ENCODE measurements at regions not wholly inside any gene's neighbourhood (a gene's known extent, or its start where the extent isn't known, plus 50 kb on each side); places are given as distances from the start of the nearest gene placed in this dataset.

GRCh38 chr5:56540266-56540665 is 275.1 kb upstream of the MAP3K1 start:
- DNase-seq: no peak

GRCh38 chr5:56538580-56538979 is 276.8 kb upstream of the MAP3K1 start:
- DNase-seq: no peak

- peak; percentile 33 for DNase-seq
These were observed 280.0 kb upstream of the MAP3K1 start for GRCh38 chr5:56535347-56535746.

- peak; percentile 72 for DNase-seq
These were observed 281.1 kb upstream of the MAP3K1 start for GRCh38 chr5:56534102-56534829.

GRCh38 chr5:56532466-56532865 is 282.9 kb upstream of the MAP3K1 start:
- DNase-seq: no peak

- DNase-seq: no peak
These were observed 284.7 kb upstream of the MAP3K1 start for GRCh38 chr5:56530626-56531138.

- DNase-seq: no peak
These were observed 285.5 kb upstream of the MAP3K1 start for GRCh38 chr5:56529666-56530430.

GRCh38 chr5:56527174-56527573 is 288.2 kb upstream of the MAP3K1 start:
- no peak for DNase-seq

GRCh38 chr5:56525113-56525512 is 290.2 kb upstream of the MAP3K1 start:
- peak; percentile 18 for DNase-seq

GRCh38 chr5:56523790-56524575 is 290.9 kb upstream of the ANKRD55 start:
- peak; percentile 39 for DNase-seq

GRCh38 chr5:56522960-56523359 is 289.8 kb upstream of the ANKRD55 start:
- DNase-seq: peak; percentile 47

GRCh38 chr5:56522169-56522568 is 289.0 kb upstream of the ANKRD55 start:
- DNase-seq: no peak

- no peak for DNase-seq
These were observed 288.0 kb upstream of the ANKRD55 start for GRCh38 chr5:56520986-56521730.

GRCh38 chr5:56518820-56519219 is 285.7 kb upstream of the ANKRD55 start:
- no peak for DNase-seq

- no peak for DNase-seq
These were observed 283.9 kb upstream of the ANKRD55 start for GRCh38 chr5:56517011-56517416.

- DNase-seq: no peak
These were observed 283.3 kb upstream of the ANKRD55 start for GRCh38 chr5:56516441-56516840.

GRCh38 chr5:56516035-56516434 is 282.9 kb upstream of the ANKRD55 start:
- DNase-seq: no peak

- no peak for DNase-seq
These were observed 281.9 kb upstream of the ANKRD55 start for GRCh38 chr5:56515011-56515410.

- DNase-seq: no peak
These were observed 281.1 kb upstream of the ANKRD55 start for GRCh38 chr5:56514245-56514644.

GRCh38 chr5:56513141-56513540 is 280.0 kb upstream of the ANKRD55 start:
- DNase-seq: no peak

GRCh38 chr5:56512313-56512996 is 279.3 kb upstream of the ANKRD55 start:
- no peak for DNase-seq

GRCh38 chr5:56511326-56511841 is 278.3 kb upstream of the ANKRD55 start:
- no peak for DNase-seq

All from NCI-H226 (cell line).